GM23338 (cell line): ENCODE measurements at regions not wholly inside any gene's neighbourhood (a gene's known extent, or its start where the extent isn't known, plus 50 kb on each side); places are given as distances from the start of the nearest gene placed in this dataset.

Experiments used
- ATAC-seq: fragments of 200-7000 bp; cut with Tn5 transposase; 3 replicates; pipeline ENCODE4 v1.9.1; 2020
- DNase-seq: peaks from one replicate; pipeline ENCODE4 v3.0.0-alpha.2; 2015; ENCODE audit warnings: low spot score
- H2AFZ ChIP-seq: fragments of 200-600 bp; sonication (generic); 2 replicates; pipeline ENCODE4 v1.8.0; 2016; ENCODE audit warnings: antibody characterized with exemption, mild to moderate bottlenecking, moderate library complexity
- H3F3A ChIP-seq: fragments of 200-600 bp; sonication (generic); replicated peaks from 2 replicates; pipeline ENCODE4 v1.8.0; 2017; ENCODE audit warnings: antibody characterized with exemption, mixed run types, low read depth
- H3K27ac ChIP-seq: fragments of 200-600 bp; sonication (generic); 2 replicates; pipeline ENCODE4 v1.6.1; 2016; ENCODE audit warnings: low read depth
- H3K27me3 ChIP-seq: fragments of 200-600 bp; sonication (generic); 2 replicates; pipeline ENCODE4 v1.8.0; 2016; ENCODE audit warnings: mild to moderate bottlenecking, mixed run types, moderate library complexity; ENCODE audit not compliant: insufficient read depth
- H3K36me3 ChIP-seq: fragments of 200-600 bp; sonication (generic); 2 replicates; pipeline ENCODE4 v1.8.0; 2016; ENCODE audit warnings: mild to moderate bottlenecking; ENCODE audit not compliant: insufficient read depth
- H3K4me1 ChIP-seq: fragments of 200-600 bp; sonication (generic); 2 replicates; pipeline ENCODE4 v1.8.0; 2016; ENCODE audit warnings: mild to moderate bottlenecking, moderate library complexity; ENCODE audit not compliant: insufficient read depth
- H3K4me2 ChIP-seq: fragments of 200-600 bp; sonication (generic); 2 replicates; pipeline ENCODE4 v1.7.1; 2017; ENCODE audit warnings: mixed run types
- H3K4me3 ChIP-seq: fragments of 200-600 bp; sonication (generic); 2 replicates; pipeline ENCODE4 v1.6.1; 2016; ENCODE audit warnings: mixed run types
- H3K79me2 ChIP-seq: fragments of 200-600 bp; sonication (generic); replicated peaks from 2 replicates; pipeline ENCODE4 v1.8.0; 2017; ENCODE audit warnings: mild to moderate bottlenecking; ENCODE audit not compliant: insufficient read depth
- H3K9me2 ChIP-seq: fragments of 200-600 bp; sonication (generic); 2 replicates; pipeline ENCODE4 v1.8.0; 2017; ENCODE audit not compliant: insufficient read depth
- H4K20me1 ChIP-seq: fragments of 200-600 bp; sonication (generic); replicated peaks from 2 replicates; pipeline ENCODE4 v1.8.0; 2017; ENCODE audit warnings: mild to moderate bottlenecking; ENCODE audit not compliant: insufficient read depth
- H3K27ac Mint-ChIP-seq: 2 replicates; pipeline ENCODE4 v1.8.0; 2020; ENCODE audit warnings: inconsistent platforms, mild to moderate bottlenecking, moderate library complexity, mixed read lengths
- H3K27me3 Mint-ChIP-seq: 3 replicates; pipeline ENCODE4 v1.8.0; 2022; ENCODE audit warnings: low read depth, mild to moderate bottlenecking, moderate library complexity, mixed read lengths, inconsistent platforms; ENCODE audit not compliant: insufficient read depth, poor library complexity
- H3K36me3 Mint-ChIP-seq: 3 replicates; pipeline ENCODE4 v1.8.0; 2021; ENCODE audit warnings: low read depth, mild to moderate bottlenecking, inconsistent platforms, moderate library complexity, mixed read lengths
- H3K4me1 Mint-ChIP-seq: 3 replicates; pipeline ENCODE4 v1.8.0; 2020; ENCODE audit warnings: mild to moderate bottlenecking, inconsistent platforms, mixed read lengths
- H3K4me3 Mint-ChIP-seq: 3 replicates; pipeline ENCODE4 v1.8.0; 2021; ENCODE audit warnings: moderate library complexity, mild to moderate bottlenecking, inconsistent platforms, mixed read lengths
- H3K9me3 Mint-ChIP-seq: 3 replicates; pipeline ENCODE4 v1.8.0; 2020; ENCODE audit warnings: moderate library complexity, mild to moderate bottlenecking, inconsistent platforms, mixed read lengths
- CREB1 ChIP-seq: fragments of 250-450 bp; sonication (Bioruptor Pico); IDR thresholded peaks from 2 replicates; pipeline ENCODE4 v1.5.0; 2020; ENCODE audit warnings: low read depth, mild to moderate bottlenecking, moderate library complexity
- EZH2 ChIP-seq: fragments of 200-600 bp; sonication (generic); IDR thresholded peaks from one replicate; pipeline ENCODE4 v1.8.0; 2017; ENCODE audit warnings: antibody characterized with exemption, mild to moderate bottlenecking, low read depth; ENCODE audit not compliant: unreplicated experiment
- EZH2phosphoT487 ChIP-seq: fragments of 200-600 bp; sonication (generic); IDR thresholded peaks from one replicate; pipeline ENCODE4 v1.8.1; 2018; ENCODE audit warnings: antibody characterized with exemption; ENCODE audit not compliant: unreplicated experiment
- JUNB ChIP-seq: IDR thresholded peaks from one replicate; pipeline ENCODE4 v1.6.1; 2016; ENCODE audit warnings: antibody characterized with exemption; ENCODE audit not compliant: unreplicated experiment
- NANOG ChIP-seq: IDR thresholded peaks from 2 replicates; pipeline ENCODE4 v1.6.1; 2016; ENCODE audit warnings: antibody characterized with exemption, borderline replicate concordance
- POLR2AphosphoS5 ChIP-seq: IDR thresholded peaks from 2 replicates; pipeline ENCODE4 v1.6.1; 2016; ENCODE audit warnings: antibody characterized with exemption, low read depth
- TF ChIP-seq, protein P1 (sequence below), 2 experiments: fragments of 200-600 bp in 1 of 2; sonication (generic) in 1 of 2; conservative IDR thresholded peaks; 2 replicates each; pipeline versions ENCODE4 v1.5.1 to v1.6.1; 2016 to 2017; ENCODE audit warnings: antibody characterized with exemption in 2 of 2, low read depth in 2 of 2, mild to moderate bottlenecking in 2 of 2, moderate library complexity in 1 of 2
- TF ChIP-seq, protein P2 (sequence below): fragments of 250-450 bp; sonication (Bioruptor Pico); IDR thresholded peaks from 2 replicates; pipeline ENCODE4 v1.5.0; 2020; ENCODE audit warnings: mild to moderate bottlenecking, moderate library complexity
- TF ChIP-seq, protein P3 (sequence below): IDR thresholded peaks from one replicate; pipeline ENCODE4 v1.6.1; 2018; ENCODE audit warnings: antibody characterized with exemption; ENCODE audit not compliant: unreplicated experiment
- TF ChIP-seq, protein P4 (sequence below): IDR thresholded peaks from 2 replicates; pipeline ENCODE4 v1.6.1; 2016; ENCODE audit warnings: antibody characterized with exemption

DNA sequence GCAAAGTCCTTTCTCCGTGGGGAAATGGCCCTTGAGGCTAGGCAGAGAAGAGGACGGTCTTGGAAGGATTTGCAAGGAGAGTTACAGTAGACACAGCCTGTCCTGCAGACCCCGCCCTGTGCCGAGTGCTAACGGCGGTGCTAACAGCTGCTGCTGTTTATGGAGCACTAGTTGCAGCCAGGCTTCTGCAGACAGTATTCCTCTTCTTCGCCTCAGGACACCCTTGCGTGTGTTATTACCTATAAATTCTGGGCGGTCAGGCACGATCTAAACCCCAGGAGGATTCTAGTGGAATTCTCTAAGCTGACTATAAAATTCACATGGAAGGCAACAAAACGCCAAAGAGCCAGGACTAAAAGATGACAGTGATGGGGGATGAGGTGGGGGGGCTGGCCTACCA is 139.8 kb downstream of the GLI2 start:
- Mint-ChIP-seq H3K36me3 (no peaks in the 10 kb centered on the region), H3K27ac (no peak overlapping the region), H3K4me1 (peaks cover 63% of the 10 kb centered on the region), H3K9me3 (no peaks in the 10 kb centered on the region), H3K27me3 (peaks cover 26% of the 10 kb centered on the region), H3K4me3 (no peak overlapping the region)
- Histone ChIP-seq H2AFZ (no peak overlapping the region), H3K36me3 (no peaks in the 10 kb centered on the region), H3K9me2 (no peaks in the 10 kb centered on the region), H3K4me1 (peaks cover 16% of the 10 kb centered on the region), H4K20me1 (peaks cover 26% of the 10 kb centered on the region), H3K27me3 (no peaks in the 10 kb centered on the region), H3F3A (no peaks in the 10 kb centered on the region), H3K27ac (no peak overlapping the region), H3K4me3 (no peak overlapping the region), H3K79me2 (peaks cover 96% of the 10 kb centered on the region), H3K4me2 (no peak overlapping the region)
- no peak for DNase-seq
- TF ChIP-seq, protein P1, sequence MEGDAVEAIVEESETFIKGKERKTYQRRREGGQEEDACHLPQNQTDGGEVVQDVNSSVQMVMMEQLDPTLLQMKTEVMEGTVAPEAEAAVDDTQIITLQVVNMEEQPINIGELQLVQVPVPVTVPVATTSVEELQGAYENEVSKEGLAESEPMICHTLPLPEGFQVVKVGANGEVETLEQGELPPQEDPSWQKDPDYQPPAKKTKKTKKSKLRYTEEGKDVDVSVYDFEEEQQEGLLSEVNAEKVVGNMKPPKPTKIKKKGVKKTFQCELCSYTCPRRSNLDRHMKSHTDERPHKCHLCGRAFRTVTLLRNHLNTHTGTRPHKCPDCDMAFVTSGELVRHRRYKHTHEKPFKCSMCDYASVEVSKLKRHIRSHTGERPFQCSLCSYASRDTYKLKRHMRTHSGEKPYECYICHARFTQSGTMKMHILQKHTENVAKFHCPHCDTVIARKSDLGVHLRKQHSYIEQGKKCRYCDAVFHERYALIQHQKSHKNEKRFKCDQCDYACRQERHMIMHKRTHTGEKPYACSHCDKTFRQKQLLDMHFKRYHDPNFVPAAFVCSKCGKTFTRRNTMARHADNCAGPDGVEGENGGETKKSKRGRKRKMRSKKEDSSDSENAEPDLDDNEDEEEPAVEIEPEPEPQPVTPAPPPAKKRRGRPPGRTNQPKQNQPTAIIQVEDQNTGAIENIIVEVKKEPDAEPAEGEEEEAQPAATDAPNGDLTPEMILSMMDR (conservative IDR thresholded peaks at IDR 0.05; ENCODE audit: low read depth in 2 of 2): no peak
- TF ChIP-seq, protein P2, sequence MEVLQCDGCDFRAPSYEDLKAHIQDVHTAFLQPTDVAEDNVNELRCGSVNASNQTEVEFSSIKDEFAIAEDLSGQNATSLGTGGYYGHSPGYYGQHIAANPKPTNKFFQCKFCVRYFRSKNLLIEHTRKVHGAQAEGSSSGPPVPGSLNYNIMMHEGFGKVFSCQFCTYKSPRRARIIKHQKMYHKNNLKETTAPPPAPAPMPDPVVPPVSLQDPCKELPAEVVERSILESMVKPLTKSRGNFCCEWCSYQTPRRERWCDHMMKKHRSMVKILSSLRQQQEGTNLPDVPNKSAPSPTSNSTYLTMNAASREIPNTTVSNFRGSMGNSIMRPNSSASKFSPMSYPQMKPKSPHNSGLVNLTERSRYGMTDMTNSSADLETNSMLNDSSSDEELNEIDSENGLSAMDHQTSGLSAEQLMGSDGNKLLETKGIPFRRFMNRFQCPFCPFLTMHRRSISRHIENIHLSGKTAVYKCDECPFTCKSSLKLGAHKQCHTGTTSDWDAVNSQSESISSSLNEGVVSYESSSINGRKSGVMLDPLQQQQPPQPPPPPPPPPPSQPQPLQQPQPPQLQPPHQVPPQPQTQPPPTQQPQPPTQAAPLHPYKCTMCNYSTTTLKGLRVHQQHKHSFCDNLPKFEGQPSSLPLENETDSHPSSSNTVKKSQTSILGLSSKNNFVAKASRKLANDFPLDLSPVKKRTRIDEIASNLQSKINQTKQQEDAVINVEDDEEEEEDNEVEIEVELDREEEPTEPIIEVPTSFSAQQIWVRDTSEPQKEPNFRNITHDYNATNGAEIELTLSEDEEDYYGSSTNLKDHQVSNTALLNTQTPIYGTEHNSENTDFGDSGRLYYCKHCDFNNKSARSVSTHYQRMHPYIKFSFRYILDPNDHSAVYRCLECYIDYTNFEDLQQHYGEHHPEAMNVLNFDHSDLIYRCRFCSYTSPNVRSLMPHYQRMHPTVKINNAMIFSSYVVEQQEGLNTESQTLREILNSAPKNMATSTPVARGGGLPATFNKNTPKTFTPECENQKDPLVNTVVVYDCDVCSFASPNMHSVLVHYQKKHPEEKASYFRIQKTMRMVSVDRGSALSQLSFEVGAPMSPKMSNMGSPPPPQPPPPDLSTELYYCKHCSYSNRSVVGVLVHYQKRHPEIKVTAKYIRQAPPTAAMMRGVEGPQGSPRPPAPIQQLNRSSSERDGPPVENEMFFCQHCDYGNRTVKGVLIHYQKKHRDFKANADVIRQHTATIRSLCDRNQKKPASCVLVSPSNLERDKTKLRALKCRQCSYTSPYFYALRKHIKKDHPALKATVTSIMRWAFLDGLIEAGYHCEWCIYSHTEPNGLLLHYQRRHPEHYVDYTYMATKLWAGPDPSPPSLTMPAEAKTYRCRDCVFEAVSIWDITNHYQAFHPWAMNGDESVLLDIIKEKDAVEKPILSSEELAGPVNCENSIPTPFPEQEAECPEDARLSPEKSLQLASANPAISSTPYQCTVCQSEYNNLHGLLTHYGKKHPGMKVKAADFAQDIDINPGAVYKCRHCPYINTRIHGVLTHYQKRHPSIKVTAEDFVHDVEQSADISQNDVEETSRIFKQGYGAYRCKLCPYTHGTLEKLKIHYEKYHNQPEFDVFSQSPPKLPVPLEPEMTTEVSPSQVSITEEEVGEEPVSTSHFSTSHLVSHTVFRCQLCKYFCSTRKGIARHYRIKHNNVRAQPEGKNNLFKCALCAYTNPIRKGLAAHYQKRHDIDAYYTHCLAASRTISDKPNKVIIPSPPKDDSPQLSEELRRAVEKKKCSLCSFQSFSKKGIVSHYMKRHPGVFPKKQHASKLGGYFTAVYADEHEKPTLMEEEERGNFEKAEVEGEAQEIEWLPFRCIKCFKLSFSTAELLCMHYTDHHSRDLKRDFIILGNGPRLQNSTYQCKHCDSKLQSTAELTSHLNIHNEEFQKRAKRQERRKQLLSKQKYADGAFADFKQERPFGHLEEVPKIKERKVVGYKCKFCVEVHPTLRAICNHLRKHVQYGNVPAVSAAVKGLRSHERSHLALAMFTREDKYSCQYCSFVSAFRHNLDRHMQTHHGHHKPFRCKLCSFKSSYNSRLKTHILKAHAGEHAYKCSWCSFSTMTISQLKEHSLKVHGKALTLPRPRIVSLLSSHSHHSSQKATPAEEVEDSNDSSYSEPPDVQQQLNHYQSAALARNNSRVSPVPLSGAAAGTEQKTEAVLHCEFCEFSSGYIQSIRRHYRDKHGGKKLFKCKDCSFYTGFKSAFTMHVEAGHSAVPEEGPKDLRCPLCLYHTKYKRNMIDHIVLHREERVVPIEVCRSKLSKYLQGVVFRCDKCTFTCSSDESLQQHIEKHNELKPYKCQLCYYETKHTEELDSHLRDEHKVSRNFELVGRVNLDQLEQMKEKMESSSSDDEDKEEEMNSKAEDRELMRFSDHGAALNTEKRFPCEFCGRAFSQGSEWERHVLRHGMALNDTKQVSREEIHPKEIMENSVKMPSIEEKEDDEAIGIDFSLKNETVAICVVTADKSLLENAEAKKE (CRISPR knock-in tag): no peak
- TF ChIP-seq, protein P3, sequence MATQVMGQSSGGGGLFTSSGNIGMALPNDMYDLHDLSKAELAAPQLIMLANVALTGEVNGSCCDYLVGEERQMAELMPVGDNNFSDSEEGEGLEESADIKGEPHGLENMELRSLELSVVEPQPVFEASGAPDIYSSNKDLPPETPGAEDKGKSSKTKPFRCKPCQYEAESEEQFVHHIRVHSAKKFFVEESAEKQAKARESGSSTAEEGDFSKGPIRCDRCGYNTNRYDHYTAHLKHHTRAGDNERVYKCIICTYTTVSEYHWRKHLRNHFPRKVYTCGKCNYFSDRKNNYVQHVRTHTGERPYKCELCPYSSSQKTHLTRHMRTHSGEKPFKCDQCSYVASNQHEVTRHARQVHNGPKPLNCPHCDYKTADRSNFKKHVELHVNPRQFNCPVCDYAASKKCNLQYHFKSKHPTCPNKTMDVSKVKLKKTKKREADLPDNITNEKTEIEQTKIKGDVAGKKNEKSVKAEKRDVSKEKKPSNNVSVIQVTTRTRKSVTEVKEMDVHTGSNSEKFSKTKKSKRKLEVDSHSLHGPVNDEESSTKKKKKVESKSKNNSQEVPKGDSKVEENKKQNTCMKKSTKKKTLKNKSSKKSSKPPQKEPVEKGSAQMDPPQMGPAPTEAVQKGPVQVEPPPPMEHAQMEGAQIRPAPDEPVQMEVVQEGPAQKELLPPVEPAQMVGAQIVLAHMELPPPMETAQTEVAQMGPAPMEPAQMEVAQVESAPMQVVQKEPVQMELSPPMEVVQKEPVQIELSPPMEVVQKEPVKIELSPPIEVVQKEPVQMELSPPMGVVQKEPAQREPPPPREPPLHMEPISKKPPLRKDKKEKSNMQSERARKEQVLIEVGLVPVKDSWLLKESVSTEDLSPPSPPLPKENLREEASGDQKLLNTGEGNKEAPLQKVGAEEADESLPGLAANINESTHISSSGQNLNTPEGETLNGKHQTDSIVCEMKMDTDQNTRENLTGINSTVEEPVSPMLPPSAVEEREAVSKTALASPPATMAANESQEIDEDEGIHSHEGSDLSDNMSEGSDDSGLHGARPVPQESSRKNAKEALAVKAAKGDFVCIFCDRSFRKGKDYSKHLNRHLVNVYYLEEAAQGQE: no peak
- no peak for TF ChIP-seq EZH2
- no peak for TF ChIP-seq POLR2AphosphoS5
- TF ChIP-seq NANOG: no peak
- no peak for TF ChIP-seq CREB1 (CRISPR knock-in tag)
- TF ChIP-seq, protein P4, sequence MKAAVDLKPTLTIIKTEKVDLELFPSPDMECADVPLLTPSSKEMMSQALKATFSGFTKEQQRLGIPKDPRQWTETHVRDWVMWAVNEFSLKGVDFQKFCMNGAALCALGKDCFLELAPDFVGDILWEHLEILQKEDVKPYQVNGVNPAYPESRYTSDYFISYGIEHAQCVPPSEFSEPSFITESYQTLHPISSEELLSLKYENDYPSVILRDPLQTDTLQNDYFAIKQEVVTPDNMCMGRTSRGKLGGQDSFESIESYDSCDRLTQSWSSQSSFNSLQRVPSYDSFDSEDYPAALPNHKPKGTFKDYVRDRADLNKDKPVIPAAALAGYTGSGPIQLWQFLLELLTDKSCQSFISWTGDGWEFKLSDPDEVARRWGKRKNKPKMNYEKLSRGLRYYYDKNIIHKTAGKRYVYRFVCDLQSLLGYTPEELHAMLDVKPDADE: no peak
- TF ChIP-seq EZH2phosphoT487: no peak
- TF ChIP-seq JUNB: no peak
- no peak for ATAC-seq
